ENCODE measurements at regions not wholly inside any gene's neighbourhood (a gene's known extent, or its start where the extent isn't known, plus 50 kb on each side); places are given as distances from the start of the nearest gene placed in this dataset.

GRCh38 chr10:36266923-36267322 is 624.8 kb upstream of the FZD8 start:
- H3K9me3 ChIP-seq (ENCODE audit: control insufficient read depth in 2 of 2, low read length in 2 of 2) = no peaks in the 10 kb centered on the region
- no peaks in the 10 kb centered on the region for H3K27me3 ChIP-seq (ENCODE audit: control insufficient read depth in 2 of 2, insufficient read depth in 2 of 2, low read length in 2 of 2)

GRCh38 chr10:36265741-36266140 is 623.6 kb upstream of the FZD8 start:
- Histone ChIP-seq H3K4me3 (ENCODE audit: low read length in 2 of 2) (no peak overlapping the region), H3K4me1 (ENCODE audit: control insufficient read depth in 2 of 2, insufficient read depth in 2 of 2, low read length in 2 of 2) (no peaks in the 10 kb centered on the region), H3K9me3 (ENCODE audit: control insufficient read depth in 2 of 2, low read length in 2 of 2) (no peaks in the 10 kb centered on the region), H3K27me3 (ENCODE audit: control insufficient read depth in 2 of 2, insufficient read depth in 2 of 2, low read length in 2 of 2) (no peaks in the 10 kb centered on the region), H3K9ac (ENCODE audit: low read depth in 1 of 2, low read length in 2 of 2) (no peak overlapping the region), H3K27ac (ENCODE audit: low read depth in 2 of 2, low read length in 2 of 2) (no peak overlapping the region), H3K36me3 (ENCODE audit: control insufficient read depth in 2 of 2, insufficient read depth in 2 of 2, low read length in 2 of 2) (no peaks in the 10 kb centered on the region)

More at GRCh38 chr10:36266923-36267322, 624.8 kb upstream of the FZD8 start:
- Histone ChIP-seq H3K27ac (ENCODE audit: low read depth in 2 of 2, low read length in 2 of 2) (no peak overlapping the region), H3K36me3 (ENCODE audit: control insufficient read depth in 2 of 2, insufficient read depth in 2 of 2, low read length in 2 of 2) (no peaks in the 10 kb centered on the region), H3K4me3 (ENCODE audit: low read length in 2 of 2) (no peak overlapping the region), H3K9ac (ENCODE audit: low read depth in 1 of 2, low read length in 2 of 2) (no peak overlapping the region), H3K4me1 (ENCODE audit: control insufficient read depth in 2 of 2, insufficient read depth in 2 of 2, low read length in 2 of 2) (no peaks in the 10 kb centered on the region)

DNA sequence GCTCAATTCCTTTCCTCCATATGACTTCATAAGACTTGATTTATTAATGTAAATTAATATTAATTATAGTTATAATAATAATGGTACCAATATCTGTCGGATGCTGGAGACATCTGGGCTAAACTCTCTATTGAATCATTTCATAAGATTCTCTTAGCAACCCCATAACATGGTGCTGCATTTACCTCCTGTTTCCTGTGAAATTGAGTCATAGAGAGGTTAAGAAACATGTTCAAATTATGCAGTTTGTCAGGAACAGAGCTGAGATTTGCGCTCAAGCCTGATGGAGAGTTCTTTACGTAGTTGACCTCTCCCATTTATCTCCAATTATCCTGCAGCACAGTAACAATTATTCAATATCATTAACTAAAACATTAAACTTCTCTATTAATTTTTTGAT is 621.8 kb upstream of the FZD8 start:
- H3K36me3 ChIP-seq (ENCODE audit: control insufficient read depth in 2 of 2, insufficient read depth in 2 of 2, low read length in 2 of 2) = no peaks in the 10 kb centered on the region
- H3K9ac ChIP-seq (ENCODE audit: low read depth in 1 of 2, low read length in 2 of 2) = no peak overlapping the region
- H3K4me3 ChIP-seq (ENCODE audit: low read length in 2 of 2) = no peak overlapping the region
- no peaks in the 10 kb centered on the region for H3K27me3 ChIP-seq (ENCODE audit: control insufficient read depth in 2 of 2, insufficient read depth in 2 of 2, low read length in 2 of 2)
- H3K9me3 ChIP-seq (ENCODE audit: control insufficient read depth in 2 of 2, low read length in 2 of 2) = no peaks in the 10 kb centered on the region
- H3K27ac ChIP-seq (ENCODE audit: low read depth in 2 of 2, low read length in 2 of 2) = no peak overlapping the region
- H3K4me1 ChIP-seq (ENCODE audit: control insufficient read depth in 2 of 2, insufficient read depth in 2 of 2, low read length in 2 of 2) = no peaks in the 10 kb centered on the region

DNA sequence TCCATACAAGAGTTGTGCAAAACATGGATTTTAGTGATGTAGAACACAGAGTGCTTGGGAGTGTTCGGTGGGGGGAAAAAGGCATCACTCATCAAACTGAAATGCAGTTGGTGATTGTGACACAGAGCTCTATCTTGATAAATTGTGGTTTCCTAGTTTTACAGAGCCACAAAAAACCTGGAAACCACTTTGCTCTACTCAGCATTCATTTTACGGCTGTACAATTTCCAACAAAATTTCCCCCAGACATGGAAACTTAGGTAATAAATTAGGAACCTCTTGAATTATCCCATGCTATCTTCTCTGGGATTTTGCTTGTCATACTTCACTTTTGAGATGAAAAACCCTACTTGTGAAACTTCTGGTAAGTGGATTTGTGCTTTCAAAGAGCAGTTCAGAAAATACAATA is 614.9 kb upstream of the FZD8 start:
- H3K4me1 ChIP-seq (ENCODE audit: control insufficient read depth in 2 of 2, insufficient read depth in 2 of 2, low read length in 2 of 2) = no peaks in the 10 kb centered on the region
- H3K9ac ChIP-seq (ENCODE audit: low read depth in 1 of 2, low read length in 2 of 2) = no peak overlapping the region
- H3K27ac ChIP-seq (ENCODE audit: low read depth in 2 of 2, low read length in 2 of 2) = no peak overlapping the region
- H3K9me3 ChIP-seq (ENCODE audit: control insufficient read depth in 2 of 2, low read length in 2 of 2) = no peaks in the 10 kb centered on the region
- H3K4me3 ChIP-seq (ENCODE audit: low read length in 2 of 2) = no peak overlapping the region
- H3K36me3 ChIP-seq (ENCODE audit: control insufficient read depth in 2 of 2, insufficient read depth in 2 of 2, low read length in 2 of 2) = no peaks in the 10 kb centered on the region
- H3K27me3 ChIP-seq (ENCODE audit: control insufficient read depth in 2 of 2, insufficient read depth in 2 of 2, low read length in 2 of 2) = no peaks in the 10 kb centered on the region

- Histone ChIP-seq H3K36me3 (ENCODE audit: control insufficient read depth in 2 of 2, insufficient read depth in 2 of 2, low read length in 2 of 2) (no peaks in the 10 kb centered on the region), H3K27ac (ENCODE audit: low read depth in 2 of 2, low read length in 2 of 2) (no peak overlapping the region)
Measured at GRCh38 chr10:36256166-36256565, 614.1 kb upstream of the FZD8 start.

GRCh38 chr10:36254199-36254598 is 612.1 kb upstream of the FZD8 start:
- H3K36me3 ChIP-seq (ENCODE audit: control insufficient read depth in 2 of 2, insufficient read depth in 2 of 2, low read length in 2 of 2) = no peaks in the 10 kb centered on the region
- no peaks in the 10 kb centered on the region for H3K4me1 ChIP-seq (ENCODE audit: control insufficient read depth in 2 of 2, insufficient read depth in 2 of 2, low read length in 2 of 2)
- H3K9me3 ChIP-seq (ENCODE audit: control insufficient read depth in 2 of 2, low read length in 2 of 2) = no peaks in the 10 kb centered on the region
- no peaks in the 10 kb centered on the region for H3K27me3 ChIP-seq (ENCODE audit: control insufficient read depth in 2 of 2, insufficient read depth in 2 of 2, low read length in 2 of 2)
- no peak overlapping the region for H3K4me3 ChIP-seq (ENCODE audit: low read length in 2 of 2)
- no peak overlapping the region for H3K27ac ChIP-seq (ENCODE audit: low read depth in 2 of 2, low read length in 2 of 2)
- H3K9ac ChIP-seq (ENCODE audit: low read depth in 1 of 2, low read length in 2 of 2) = no peak overlapping the region

More at GRCh38 chr10:36256166-36256565, 614.1 kb upstream of the FZD8 start:
- H3K4me3 ChIP-seq (ENCODE audit: low read length in 2 of 2) = no peak overlapping the region
- no peaks in the 10 kb centered on the region for H3K9me3 ChIP-seq (ENCODE audit: control insufficient read depth in 2 of 2, low read length in 2 of 2)
- no peaks in the 10 kb centered on the region for H3K27me3 ChIP-seq (ENCODE audit: control insufficient read depth in 2 of 2, insufficient read depth in 2 of 2, low read length in 2 of 2)
- H3K4me1 ChIP-seq (ENCODE audit: control insufficient read depth in 2 of 2, insufficient read depth in 2 of 2, low read length in 2 of 2) = no peaks in the 10 kb centered on the region
- no peak overlapping the region for H3K9ac ChIP-seq (ENCODE audit: low read depth in 1 of 2, low read length in 2 of 2)

GRCh38 chr10:36253731-36254130 is 611.6 kb upstream of the FZD8 start:
- no peaks in the 10 kb centered on the region for H3K9me3 ChIP-seq (ENCODE audit: control insufficient read depth in 2 of 2, low read length in 2 of 2)
- H3K4me3 ChIP-seq (ENCODE audit: low read length in 2 of 2) = no peak overlapping the region
- no peaks in the 10 kb centered on the region for H3K36me3 ChIP-seq (ENCODE audit: control insufficient read depth in 2 of 2, insufficient read depth in 2 of 2, low read length in 2 of 2)
- no peak overlapping the region for H3K27ac ChIP-seq (ENCODE audit: low read depth in 2 of 2, low read length in 2 of 2)
- H3K27me3 ChIP-seq (ENCODE audit: control insufficient read depth in 2 of 2, insufficient read depth in 2 of 2, low read length in 2 of 2) = no peaks in the 10 kb centered on the region
- no peaks in the 10 kb centered on the region for H3K4me1 ChIP-seq (ENCODE audit: control insufficient read depth in 2 of 2, insufficient read depth in 2 of 2, low read length in 2 of 2)
- H3K9ac ChIP-seq (ENCODE audit: low read depth in 1 of 2, low read length in 2 of 2) = no peak overlapping the region

DNA sequence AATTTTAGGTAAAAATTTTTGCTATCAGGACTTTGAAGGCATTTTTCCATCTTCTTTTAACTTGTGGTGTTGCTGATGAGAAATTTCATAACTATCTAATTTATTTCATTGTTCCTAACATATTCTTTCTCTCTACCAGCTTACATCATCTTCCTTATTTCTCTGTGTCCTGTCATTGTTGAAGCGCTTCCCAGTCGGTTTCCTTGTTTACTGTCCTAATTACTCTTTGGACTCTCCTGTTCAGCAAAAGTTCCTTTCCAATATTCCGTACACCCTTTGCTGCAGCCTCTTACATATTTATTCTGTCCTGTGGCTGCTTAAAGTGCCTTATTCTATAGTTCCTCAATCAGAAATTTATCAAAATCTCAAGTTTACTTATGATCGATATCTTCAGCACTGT is 609.0 kb upstream of the FZD8 start:
- no peaks in the 10 kb centered on the region for H3K4me1 ChIP-seq (ENCODE audit: control insufficient read depth in 2 of 2, insufficient read depth in 2 of 2, low read length in 2 of 2)
- no peaks in the 10 kb centered on the region for H3K9me3 ChIP-seq (ENCODE audit: control insufficient read depth in 2 of 2, low read length in 2 of 2)
- no peak overlapping the region for H3K4me3 ChIP-seq (ENCODE audit: low read length in 2 of 2)
- H3K27ac ChIP-seq (ENCODE audit: low read depth in 2 of 2, low read length in 2 of 2) = no peak overlapping the region
- H3K27me3 ChIP-seq (ENCODE audit: control insufficient read depth in 2 of 2, insufficient read depth in 2 of 2, low read length in 2 of 2) = no peaks in the 10 kb centered on the region
- H3K36me3 ChIP-seq (ENCODE audit: control insufficient read depth in 2 of 2, insufficient read depth in 2 of 2, low read length in 2 of 2) = no peaks in the 10 kb centered on the region
- H3K9ac ChIP-seq (ENCODE audit: low read depth in 1 of 2, low read length in 2 of 2) = no peak overlapping the region

DNA sequence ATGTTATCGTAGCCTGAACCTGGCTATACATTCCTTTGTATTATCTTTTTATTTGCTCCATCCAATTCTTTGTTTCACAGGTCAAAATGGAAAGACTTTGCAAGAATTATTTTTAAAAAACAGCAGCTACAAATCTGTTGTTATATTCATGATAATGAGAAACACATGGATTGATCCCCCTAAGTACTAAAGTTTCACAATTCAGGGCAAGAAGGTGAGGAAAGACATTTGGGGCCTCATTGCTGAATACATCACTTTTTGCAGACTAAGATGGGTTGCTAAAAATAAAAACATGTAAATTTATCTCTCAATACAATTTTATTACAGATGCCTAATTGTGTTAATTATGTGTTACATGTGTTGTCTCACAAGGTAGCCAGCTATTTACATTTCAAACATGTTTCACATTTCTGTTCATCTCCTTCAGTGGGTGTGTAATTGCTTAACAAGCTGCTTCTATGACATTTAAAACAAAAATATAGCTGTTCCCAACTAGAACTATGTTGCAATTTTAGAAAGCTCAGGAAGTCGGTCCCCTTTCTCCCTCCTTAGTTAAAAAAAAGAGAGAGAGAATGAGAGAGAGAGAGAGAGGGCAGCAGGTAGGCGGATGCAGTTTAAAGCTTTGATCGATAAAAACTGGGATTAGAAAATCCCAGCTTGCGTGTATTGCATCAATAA is 606.3 kb upstream of the FZD8 start:
- H3K9ac ChIP-seq (ENCODE audit: low read depth in 1 of 2, low read length in 2 of 2) = no peak overlapping the region
- H3K27me3 ChIP-seq (ENCODE audit: control insufficient read depth in 2 of 2, insufficient read depth in 2 of 2, low read length in 2 of 2) = no peaks in the 10 kb centered on the region
- H3K9me3 ChIP-seq (ENCODE audit: control insufficient read depth in 2 of 2, low read length in 2 of 2) = no peaks in the 10 kb centered on the region
- H3K27ac ChIP-seq (ENCODE audit: low read depth in 2 of 2, low read length in 2 of 2) = no peak overlapping the region
- no peak overlapping the region for H3K4me3 ChIP-seq (ENCODE audit: low read length in 2 of 2)
- no peaks in the 10 kb centered on the region for H3K4me1 ChIP-seq (ENCODE audit: control insufficient read depth in 2 of 2, insufficient read depth in 2 of 2, low read length in 2 of 2)
- no peaks in the 10 kb centered on the region for H3K36me3 ChIP-seq (ENCODE audit: control insufficient read depth in 2 of 2, insufficient read depth in 2 of 2, low read length in 2 of 2)

DNA sequence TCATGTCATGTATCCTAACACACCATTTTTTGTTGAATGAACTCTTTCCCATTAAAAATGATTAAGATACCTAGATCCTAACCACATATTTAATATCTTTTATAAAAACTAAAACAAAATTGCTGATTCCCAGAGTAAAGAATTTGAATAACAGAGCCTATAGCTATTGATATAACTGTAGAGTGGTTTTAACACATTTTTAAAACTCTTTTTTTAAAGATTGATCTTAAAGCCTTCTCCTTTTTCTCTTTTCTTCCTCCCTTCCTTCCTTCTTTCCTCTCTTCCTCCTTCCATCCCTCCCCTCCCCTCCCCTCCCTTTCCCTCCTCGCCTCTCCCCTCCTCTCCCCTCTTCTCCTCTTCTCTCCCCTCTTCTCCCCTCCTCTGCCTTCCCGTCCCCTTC is 605.4 kb upstream of the FZD8 start:
- no peaks in the 10 kb centered on the region for H3K27me3 ChIP-seq (ENCODE audit: control insufficient read depth in 2 of 2, insufficient read depth in 2 of 2, low read length in 2 of 2)
- no peaks in the 10 kb centered on the region for H3K36me3 ChIP-seq (ENCODE audit: control insufficient read depth in 2 of 2, insufficient read depth in 2 of 2, low read length in 2 of 2)
- no peak overlapping the region for H3K27ac ChIP-seq (ENCODE audit: low read depth in 2 of 2, low read length in 2 of 2)
- H3K9ac ChIP-seq (ENCODE audit: low read depth in 1 of 2, low read length in 2 of 2) = no peak overlapping the region
- H3K4me3 ChIP-seq (ENCODE audit: low read length in 2 of 2) = no peak overlapping the region
- H3K9me3 ChIP-seq (ENCODE audit: control insufficient read depth in 2 of 2, low read length in 2 of 2) = no peaks in the 10 kb centered on the region
- H3K4me1 ChIP-seq (ENCODE audit: control insufficient read depth in 2 of 2, insufficient read depth in 2 of 2, low read length in 2 of 2) = no peaks in the 10 kb centered on the region

GRCh38 chr10:36236931-36237330 is 594.8 kb upstream of the FZD8 start:
- H3K36me3 ChIP-seq (ENCODE audit: control insufficient read depth in 2 of 2, insufficient read depth in 2 of 2, low read length in 2 of 2) = no peaks in the 10 kb centered on the region
- H3K9me3 ChIP-seq (ENCODE audit: control insufficient read depth in 2 of 2, low read length in 2 of 2) = no peaks in the 10 kb centered on the region
- no peak overlapping the region for H3K4me3 ChIP-seq (ENCODE audit: low read length in 2 of 2)
- no peaks in the 10 kb centered on the region for H3K4me1 ChIP-seq (ENCODE audit: control insufficient read depth in 2 of 2, insufficient read depth in 2 of 2, low read length in 2 of 2)
- H3K9ac ChIP-seq (ENCODE audit: low read depth in 1 of 2, low read length in 2 of 2) = no peak overlapping the region
- no peaks in the 10 kb centered on the region for H3K27me3 ChIP-seq (ENCODE audit: control insufficient read depth in 2 of 2, insufficient read depth in 2 of 2, low read length in 2 of 2)
- H3K27ac ChIP-seq (ENCODE audit: low read depth in 2 of 2, low read length in 2 of 2) = no peak overlapping the region
